ENCODE measurements at regions not wholly inside any gene's neighbourhood (a gene's known extent, or its start where the extent isn't known, plus 50 kb on each side); places are given as distances from the start of the nearest gene placed in this dataset.
A peak's percentile ranks its signal among the peaks of the same experiment; 100 is the strongest.

DNA sequence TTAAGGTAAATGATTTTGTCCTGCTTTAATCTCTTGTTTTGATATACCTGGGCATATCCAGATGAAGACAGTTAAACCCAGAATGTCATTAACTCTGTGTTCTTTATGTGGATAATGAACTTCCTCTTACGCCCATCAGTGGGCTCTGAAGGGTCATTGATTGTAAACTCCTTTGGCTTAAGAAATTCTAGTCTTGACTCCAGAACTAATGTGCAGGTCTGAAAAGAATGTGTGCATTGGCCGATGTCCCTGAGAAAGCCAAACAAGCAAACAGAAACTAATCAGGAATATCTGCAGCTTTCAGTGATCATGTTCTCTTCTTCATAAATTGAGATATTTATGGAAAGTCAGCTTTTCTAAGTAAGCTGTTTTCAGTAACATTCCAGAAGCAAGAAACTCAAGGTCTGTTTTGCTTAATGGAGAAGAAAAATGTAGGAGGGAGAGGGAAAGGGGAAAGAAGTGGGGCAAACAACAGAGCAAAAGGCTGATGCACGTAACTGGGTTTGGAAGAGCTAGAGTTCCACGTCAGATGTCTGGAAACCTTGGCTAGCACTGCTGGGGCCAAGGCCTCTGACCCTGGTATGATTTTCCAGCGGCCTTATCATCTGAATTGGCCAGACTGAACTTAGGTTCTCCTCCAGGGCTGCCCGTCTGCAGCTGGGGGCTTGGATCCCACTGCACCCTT is 61.3 kb upstream of the FHL2 start:
- no peak for DNase-seq (ENCODE audit: low spot score)
- Mint-ChIP-seq H3K4me3 (no peak overlapping the region), H3K4me1 (peaks cover 4% of the 10 kb centered on the region), H3K27ac (no peak overlapping the region), H3K27me3 (ENCODE audit: insufficient read depth, low read depth) (peaks cover 9% of the 10 kb centered on the region), H3K9me3 (peaks cover 6% of the 10 kb centered on the region), H3K36me3 (no peaks in the 10 kb centered on the region)
- Histone ChIP-seq H3K79me2 (ENCODE audit: low read depth) (no peaks in the 10 kb centered on the region), H3K36me3 (no peaks in the 10 kb centered on the region), H3K4me3 (no peak overlapping the region), H3K9ac (no peak overlapping the region), H3K27ac (no peak overlapping the region), H3K9me3 (ENCODE audit: low read depth) (no peaks in the 10 kb centered on the region), H3K27me3 (no peaks in the 10 kb centered on the region), H2AFZ (replicated peaks) (no peak overlapping the region), H4K20me1 (ENCODE audit: low read depth) (no peaks in the 10 kb centered on the region), H3K4me2 (no peak overlapping the region), H3K4me1 (no peaks in the 10 kb centered on the region), H3F3A (ENCODE audit: low read depth) (no peaks in the 10 kb centered on the region)
- TF ChIP-seq CTCF (IDR thresholded peaks at IDR 0.05) = no peak

GRCh38 chr2:105458076-105458475 is 59.2 kb upstream of the FHL2 start:
- Histone ChIP-seq H3K9ac (no peak overlapping the region), H3K9me3 (ENCODE audit: low read depth) (no peaks in the 10 kb centered on the region), H4K20me1 (ENCODE audit: low read depth) (no peaks in the 10 kb centered on the region), H3K4me2 (no peak overlapping the region), H3K36me3 (no peaks in the 10 kb centered on the region), H3K4me3 (no peak overlapping the region), H3K4me1 (no peaks in the 10 kb centered on the region), H3K27ac (no peak overlapping the region), H3F3A (ENCODE audit: low read depth) (no peaks in the 10 kb centered on the region), H3K79me2 (ENCODE audit: low read depth) (no peaks in the 10 kb centered on the region), H3K27me3 (no peaks in the 10 kb centered on the region), H2AFZ (replicated peaks) (no peak overlapping the region)
- peaks cover 6% of the 10 kb centered on the region for H3K27me3 Mint-ChIP-seq (ENCODE audit: insufficient read depth, low read depth)
- H3K27ac Mint-ChIP-seq = no peak overlapping the region
- no peak for TF ChIP-seq EZH2 (IDR thresholded peaks at IDR 0.05)
- TF ChIP-seq CTCF (IDR thresholded peaks at IDR 0.05) = no peak
- TF ChIP-seq EZH2phosphoT487 (IDR thresholded peaks at IDR 0.05) = no peak
- peaks cover 10% of the 10 kb centered on the region for H3K4me1 Mint-ChIP-seq
- H3K4me3 Mint-ChIP-seq = no peak overlapping the region
- no peak for DNase-seq (ENCODE audit: low spot score)
- no peaks in the 10 kb centered on the region for H3K36me3 Mint-ChIP-seq
- peaks cover 4% of the 10 kb centered on the region for H3K9me3 Mint-ChIP-seq

- no peak overlapping the region for H3K27ac Mint-ChIP-seq
Measured at GRCh38 chr2:105455488-105456003, 56.7 kb upstream of the FHL2 start.

More at GRCh38 chr2:105455488-105456003, 56.7 kb upstream of the FHL2 start:
- Histone ChIP-seq H4K20me1 (ENCODE audit: low read depth) (no peaks in the 10 kb centered on the region), H3K79me2 (ENCODE audit: low read depth) (no peaks in the 10 kb centered on the region), H3K4me3 (no peak overlapping the region), H3K27ac (no peak overlapping the region), H3K9me3 (ENCODE audit: low read depth) (no peaks in the 10 kb centered on the region), H3K4me2 (no peak overlapping the region), H3K27me3 (no peaks in the 10 kb centered on the region), H2AFZ (replicated peaks) (peak overlapping the region; percentile 17), H3F3A (ENCODE audit: low read depth) (no peaks in the 10 kb centered on the region), H3K9ac (no peak overlapping the region), H3K4me1 (no peaks in the 10 kb centered on the region), H3K36me3 (no peaks in the 10 kb centered on the region)
- no peak overlapping the region for H3K4me3 Mint-ChIP-seq
- no peaks in the 10 kb centered on the region for H3K36me3 Mint-ChIP-seq
- peaks cover 4% of the 10 kb centered on the region for H3K9me3 Mint-ChIP-seq
- TF ChIP-seq EZH2phosphoT487 (IDR thresholded peaks at IDR 0.05) = no peak
- TF ChIP-seq EZH2 (IDR thresholded peaks at IDR 0.05) = no peak
- no peak for TF ChIP-seq CTCF (IDR thresholded peaks at IDR 0.05)
- no peak for DNase-seq (ENCODE audit: low spot score)
- peaks cover 6% of the 10 kb centered on the region for H3K27me3 Mint-ChIP-seq (ENCODE audit: insufficient read depth, low read depth)
- H3K4me1 Mint-ChIP-seq = peaks cover 10% of the 10 kb centered on the region
